SK-N-SH treated with all-trans-retinoic acid at 6 μM for 48 hours (cell line): ENCODE measurements at regions not wholly inside any gene's neighbourhood (a gene's known extent, or its start where the extent isn't known, plus 50 kb on each side); places are given as distances from the start of the nearest gene placed in this dataset.

Source experiments
- ATAC-seq: fragments of 200-7000 bp; cut with Tn5 transposase; 3 replicates; pipeline ENCODE4 v1.9.1; 2020; ENCODE audit warnings: mild to moderate bottlenecking, moderate library complexity
- BACH2 ChIP-seq: fragments of 250-450 bp; sonication (Bioruptor Pico); IDR thresholded peaks from 2 replicates; pipeline ENCODE4 v1.9.0; 2021; ENCODE audit warnings: mild to moderate bottlenecking, borderline replicate concordance
- CSDC2 ChIP-seq: fragments of 250-450 bp; sonication (Bioruptor Pico); IDR thresholded peaks from 2 replicates; pipeline ENCODE4 v1.5.0; 2020; ENCODE audit warnings: mild to moderate bottlenecking, moderate library complexity
- ESRRG ChIP-seq: fragments of 250-450 bp; sonication (Bioruptor Pico); IDR thresholded peaks from 2 replicates; pipeline ENCODE4 v1.6.1; 2021; ENCODE audit warnings: mild to moderate bottlenecking
- GLIS3 ChIP-seq: fragments of 250-450 bp; sonication (Bioruptor Pico); IDR thresholded peaks from 2 replicates; pipeline ENCODE4 v1.5.0; 2020; ENCODE audit warnings: mild to moderate bottlenecking, moderate library complexity
- PATZ1 ChIP-seq: fragments of 250-450 bp; sonication (Bioruptor Pico); IDR thresholded peaks from 2 replicates; pipeline ENCODE4 v1.8.0; 2020; ENCODE audit warnings: mild to moderate bottlenecking, moderate library complexity, borderline replicate concordance
- POU6F1 ChIP-seq: fragments of 250-450 bp; sonication (Bioruptor Pico); IDR thresholded peaks from 2 replicates; pipeline ENCODE4 v1.8.0; 2021; ENCODE audit warnings: low read depth, mild to moderate bottlenecking, moderate library complexity, borderline replicate concordance
- PPARA ChIP-seq: fragments of 250-450 bp; sonication (Bioruptor Pico); IDR thresholded peaks from 2 replicates; pipeline ENCODE4 v1.5.0; 2020; ENCODE audit warnings: mild to moderate bottlenecking, borderline replicate concordance
- RARB ChIP-seq: fragments of 250-450 bp; sonication (Bioruptor Pico); IDR thresholded peaks from 2 replicates; pipeline ENCODE4 v1.8.0; 2021; ENCODE audit warnings: mild to moderate bottlenecking, moderate library complexity
- SNAI2 ChIP-seq: fragments of 250-450 bp; sonication (Bioruptor Pico); IDR thresholded peaks from 2 replicates; pipeline ENCODE4 v1.5.0; 2020; ENCODE audit warnings: mild to moderate bottlenecking, moderate library complexity
- TCF4 ChIP-seq: fragments of 250-450 bp; sonication (Bioruptor Pico); IDR thresholded peaks from 2 replicates; pipeline ENCODE4 v1.8.0; 2021; ENCODE audit warnings: mild to moderate bottlenecking, moderate library complexity, borderline replicate concordance
- TOX ChIP-seq: fragments of 250-450 bp; sonication (Bioruptor Pico); IDR thresholded peaks from 2 replicates; pipeline ENCODE4 v1.8.0; 2021; ENCODE audit warnings: mild to moderate bottlenecking, moderate library complexity, borderline replicate concordance
- TSHZ2 ChIP-seq: fragments of 250-450 bp; sonication (Bioruptor Pico); IDR thresholded peaks from 2 replicates; pipeline ENCODE4 v1.5.0; 2020; ENCODE audit warnings: mild to moderate bottlenecking, moderate library complexity
- ZFP3 ChIP-seq: fragments of 250-450 bp; sonication (Bioruptor Pico); IDR thresholded peaks from 2 replicates; pipeline ENCODE4 v1.5.0; 2020; ENCODE audit warnings: mild to moderate bottlenecking, moderate library complexity
- ZFP30 ChIP-seq: fragments of 450-650 bp; formaldehyde crosslinking; IDR thresholded peaks from 2 replicates; pipeline ENCODE4 v1.5.0; 2022; ENCODE audit warnings: mild to moderate bottlenecking, moderate library complexity
- ZNF565 ChIP-seq: fragments of 450-650 bp; formaldehyde crosslinking; conservative IDR thresholded peaks from 2 replicates; pipeline ENCODE4 v1.5.0; 2020; ENCODE audit warnings: low read depth, mild to moderate bottlenecking, moderate library complexity
- ZNF70 ChIP-seq: fragments of 450-650 bp; formaldehyde crosslinking; IDR thresholded peaks from 2 replicates; pipeline ENCODE4 v1.5.0; 2020; ENCODE audit warnings: mild to moderate bottlenecking, moderate library complexity
- ZNF8 ChIP-seq: fragments of 450-650 bp; formaldehyde crosslinking; IDR thresholded peaks from 2 replicates; pipeline ENCODE4 v1.5.0; 2020; ENCODE audit warnings: mild to moderate bottlenecking, moderate library complexity

- TF ChIP-seq ZFP3 (no peak), RARB (CRISPR knock-in tag) (no peak), BACH2 (CRISPR knock-in tag) (no peak), TCF4 (no peak), ZNF565 (CRISPR knock-in tag) (no peak), ZNF70 (CRISPR knock-in tag) (no peak), SNAI2 (CRISPR knock-in tag) (no peak), ZFP30 (CRISPR knock-in tag) (no peak), CSDC2 (CRISPR knock-in tag) (no peak), ESRRG (CRISPR knock-in tag) (no peak), POU6F1 (CRISPR knock-in tag) (no peak), GLIS3 (no peak), TSHZ2 (CRISPR knock-in tag) (no peak), PPARA (CRISPR knock-in tag) (no peak)
- no peak for ATAC-seq
Measured at GRCh38 chr6:126133984-126134383, 147.6 kb downstream of the TRMT11 start.

GRCh38 chr6:126134491-126134890 is 148.2 kb downstream of the TRMT11 start:
- ATAC-seq, result no peak

More at GRCh38 chr6:126134491-126134890, 148.2 kb downstream of the TRMT11 start:
- TF ChIP-seq TOX (CRISPR knock-in tag) (no peak), PATZ1 (CRISPR knock-in tag) (no peak), ZNF8 (CRISPR knock-in tag) (no peak), GLIS3 (no peak), ZFP3 (no peak), RARB (CRISPR knock-in tag) (no peak), TCF4 (no peak), TSHZ2 (CRISPR knock-in tag) (no peak)
